AG09319 (cell line): ENCODE measurements at regions not wholly inside any gene's neighbourhood (a gene's known extent, or its start where the extent isn't known, plus 50 kb on each side); places are given as distances from the start of the nearest gene placed in this dataset.

ENCODE experiments used
- DNase-seq: peaks from one replicate; pipeline ENCODE4 v3.0.0-alpha.2; 2010; ENCODE audit warnings: low read depth; ENCODE audit errors: extremely low read depth
- CTCF ChIP-seq: IDR thresholded peaks from 2 replicates; pipeline ENCODE4 v1.5.1; 2011; ENCODE audit warnings: low read depth, mild to moderate bottlenecking, inconsistent platforms, low read length, moderate library complexity

GRCh38 chr5:42953041-42953440 lies 87.1 kb downstream of the ANXA2R start:
- no peak for TF ChIP-seq CTCF
- no peak for DNase-seq

- no peak for TF ChIP-seq CTCF
- no peak for DNase-seq
Measured at GRCh38 chr5:42952578-42952974, 87.5 kb downstream of the ANXA2R start.

- DNase-seq, result no peak
- TF ChIP-seq CTCF, result no peak
Measured at GRCh38 chr5:42951293-42951840, 88.8 kb downstream of the ANXA2R start.

GRCh38 chr5:42950456-42951292 lies 89.4 kb downstream of the ANXA2R start:
- no peak for TF ChIP-seq CTCF
- peak; percentile 97 for DNase-seq

- no peak for DNase-seq
- TF ChIP-seq CTCF, result no peak
Measured at GRCh38 chr5:42950116-42950455, 90.0 kb downstream of the ANXA2R start.

GRCh38 chr5:42949348-42950115 lies 90.6 kb downstream of the ANXA2R start:
- no peak for DNase-seq
- TF ChIP-seq CTCF, result peak; percentile 30

GRCh38 chr5:42948961-42949347 lies 91.2 kb downstream of the ANXA2R start:
- no peak for TF ChIP-seq CTCF
- no peak for DNase-seq
